Naive thymus-derived CD8-positive, alpha-beta T cell (primary cell): ENCODE measurements at regions not wholly inside any gene's neighbourhood (a gene's known extent, or its start where the extent isn't known, plus 50 kb on each side); places are given as distances from the start of the nearest gene placed in this dataset.

Experiments
- ATAC-seq, 2 donors: fragments of 150-1000 bp; cut with Tn5 transposase in 1 of 2; sonication (Bioruptor Pico), chemical (Tn5 transposase) in 1 of 2; 1 replicate in 1 of 2; 2 replicates in 1 of 2; pipeline ENCODE4 v1.10.0; 2021; ENCODE audit warnings: mild to moderate bottlenecking in 2 of 2, moderate library complexity in 2 of 2
- POLR2A ChIA-PET: fragments of 350-600 bp; sonication (Branson Sonifier 250); formaldehyde crosslinking; loops from one replicate; lab custom pipeline; 2021; ENCODE audit warnings: antibody characterized with exemption; lab: Charles Lee
- DNase-seq, 10 donors: peaks; one replicate each; pipeline versions ENCODE4 v3.0.0 to v3.0.0-alpha.2; 2020 to 2022
- H3K27ac Mint-ChIP-seq, 10 donors: one replicate each; pipeline ENCODE4 v1.8.0; 2020 to 2022; ENCODE audit warnings: mild to moderate bottlenecking in 10 of 10, mixed read lengths in 10 of 10, moderate library complexity in 4 of 10, inconsistent platforms in 1 of 10
- H3K27me3 Mint-ChIP-seq, 5 donors: one replicate each; pipeline ENCODE4 v1.8.0; 2021 to 2022; ENCODE audit warnings: mixed read lengths in 5 of 5
- H3K36me3 Mint-ChIP-seq, 3 donors: one replicate each; pipeline ENCODE4 v1.8.0; 2020 to 2022; ENCODE audit warnings: mixed read lengths in 3 of 3, mild to moderate bottlenecking in 2 of 3, inconsistent platforms in 1 of 3
- H3K4me1 Mint-ChIP-seq, 4 donors: one replicate each; pipeline ENCODE4 v1.8.0; 2021 to 2022; ENCODE audit warnings: mixed read lengths in 4 of 4
- H3K4me3 Mint-ChIP-seq, 10 donors: one replicate each; pipeline ENCODE4 v1.8.0; 2020 to 2022; ENCODE audit warnings: mild to moderate bottlenecking in 10 of 10, mixed read lengths in 10 of 10, moderate library complexity in 6 of 10, inconsistent platforms in 1 of 10
- H3K9me3 Mint-ChIP-seq, 9 donors: one replicate each; pipeline ENCODE4 v1.8.0; 2020 to 2022; ENCODE audit warnings: mixed read lengths in 9 of 9, mild to moderate bottlenecking in 3 of 9, inconsistent platforms in 1 of 9, moderate library complexity in 1 of 9

DNA sequence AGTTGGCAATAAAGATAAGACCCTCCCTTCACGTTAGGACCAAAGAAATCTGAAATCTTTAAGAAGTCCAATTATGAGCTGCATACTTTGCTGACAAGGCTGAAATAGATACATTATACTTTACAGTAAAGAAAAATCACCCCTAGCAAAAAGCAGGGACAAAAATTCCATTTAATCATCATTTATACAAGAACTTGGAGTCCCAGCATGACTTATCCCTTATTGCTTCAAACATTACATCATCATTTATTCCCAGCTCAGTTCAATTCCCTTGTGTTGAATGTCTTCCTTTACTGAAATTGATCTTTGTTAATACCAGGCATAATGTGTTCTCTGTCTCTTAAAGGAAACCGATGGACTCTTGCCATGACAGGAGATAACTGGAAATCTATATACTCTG lies 449.6 kb upstream of the CCDC196 start:
- peaks cover 0 to 23% (median 11%) of the 10 kb centered on the region in 9 donors for H3K9me3 Mint-ChIP-seq
- DNase-seq = no peak
- H3K4me1 Mint-ChIP-seq = peaks cover 0 to 5% (median 2%) of the 10 kb centered on the region in 4 donors
- peaks cover 0 to 14% (median 8%) of the 10 kb centered on the region in 3 donors for H3K36me3 Mint-ChIP-seq
- POLR2A ChIA-PET = interaction anchor here (0.7 kb wide), 1 partner anchor 556 kb away, joined by 3 read pairs; no protein-coding TSS in a partner anchor
- H3K4me3 Mint-ChIP-seq = no peak overlapping the region
- H3K27me3 Mint-ChIP-seq = peaks cover 0 to 4% (median 0%) of the 10 kb centered on the region in 5 donors
- no peak overlapping the region for H3K27ac Mint-ChIP-seq
- ATAC-seq = no peak

DNA sequence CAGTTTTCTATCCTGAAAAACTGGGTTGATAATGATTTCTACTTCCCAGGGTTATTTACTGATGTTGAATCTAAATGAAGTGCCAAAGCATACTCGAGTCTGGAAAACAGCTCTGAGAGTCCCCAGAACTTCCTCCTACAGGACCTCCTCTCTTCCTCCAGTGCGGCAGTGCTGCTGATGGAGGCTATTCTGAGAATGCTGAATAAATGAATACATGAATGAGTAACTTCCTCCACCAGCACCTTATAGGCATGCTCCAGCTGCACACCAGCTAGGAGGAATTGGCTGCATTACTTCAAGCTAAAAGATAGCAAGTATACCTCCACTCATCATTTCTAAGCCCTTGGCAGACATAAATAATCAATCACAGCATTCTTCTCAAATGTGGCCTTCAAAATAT lies 448.8 kb upstream of the CCDC196 start:
- no peak overlapping the region for H3K27ac Mint-ChIP-seq
- H3K4me1 Mint-ChIP-seq = peaks cover 0 to 6% (median 2%) of the 10 kb centered on the region in 4 donors
- ATAC-seq = no peak
- H3K9me3 Mint-ChIP-seq = peaks cover 0 to 17% (median 5%) of the 10 kb centered on the region in 9 donors
- peaks cover 0 to 11% (median 7%) of the 10 kb centered on the region in 3 donors for H3K36me3 Mint-ChIP-seq
- no peak for DNase-seq
- peaks cover 0 to 4% (median 0%) of the 10 kb centered on the region in 5 donors for H3K27me3 Mint-ChIP-seq
- no peak overlapping the region for H3K4me3 Mint-ChIP-seq
- POLR2A ChIA-PET = interaction anchor here (0.7 kb wide), 1 partner anchor 557 kb away, joined by 3 read pairs; no protein-coding TSS in a partner anchor

DNA sequence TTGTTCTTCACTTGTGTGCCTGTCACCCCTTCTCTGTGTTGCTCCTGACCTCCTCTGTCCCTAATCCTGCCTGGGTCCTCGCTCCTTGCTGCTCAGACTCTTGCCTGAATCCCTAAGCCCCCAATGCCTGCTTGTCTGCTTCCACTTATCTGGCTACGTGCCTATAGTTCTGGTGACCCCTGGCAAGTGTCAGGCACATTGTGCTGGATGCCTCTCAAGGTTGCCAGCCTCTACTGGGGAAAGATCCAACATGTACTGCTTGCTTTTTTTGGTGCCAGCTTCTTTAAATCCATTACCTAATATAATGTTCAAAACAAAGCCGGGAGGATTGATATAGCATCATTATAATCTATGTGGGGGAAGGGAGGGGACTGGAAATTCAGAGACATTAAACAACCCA lies 448.0 kb upstream of the CCDC196 start:
- Mint-ChIP-seq H3K4me3 (no peak overlapping the region), H3K27me3 (peaks cover 0 to 4% (median 0%) of the 10 kb centered on the region in 5 donors), H3K36me3 (peaks cover 0 to 6% (median 3%) of the 10 kb centered on the region in 3 donors), H3K4me1 (peaks cover 0 to 6% (median 2%) of the 10 kb centered on the region in 4 donors), H3K9me3 (peaks cover 0 to 8% (median 2%) of the 10 kb centered on the region in 9 donors), H3K27ac (no peak overlapping the region)
- DNase-seq (no peak), ATAC-seq (no peak)
- POLR2A ChIA-PET = no interaction called here

DNA sequence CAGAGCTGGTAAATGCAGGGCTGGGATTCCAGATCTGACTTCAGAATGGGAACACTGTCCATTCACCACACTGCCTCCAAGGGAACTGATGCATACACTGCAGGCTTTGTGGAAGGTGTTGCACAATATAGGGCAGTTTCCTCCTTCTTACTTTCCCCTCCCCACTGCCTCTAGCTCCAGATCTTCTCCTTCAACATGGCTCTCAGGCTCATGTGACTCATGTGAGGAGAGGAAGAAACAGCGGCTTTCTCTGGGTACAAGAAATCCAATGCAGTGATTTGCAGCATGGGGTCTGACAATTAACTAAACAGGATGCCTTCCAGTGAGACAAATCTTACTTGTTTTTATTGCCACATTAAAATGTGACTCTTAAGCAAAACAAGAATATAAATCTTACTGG lies 447.6 kb upstream of the CCDC196 start:
- H3K4me1 Mint-ChIP-seq = peaks cover 0 to 6% (median 2%) of the 10 kb centered on the region in 4 donors
- no peak for ATAC-seq

DNA sequence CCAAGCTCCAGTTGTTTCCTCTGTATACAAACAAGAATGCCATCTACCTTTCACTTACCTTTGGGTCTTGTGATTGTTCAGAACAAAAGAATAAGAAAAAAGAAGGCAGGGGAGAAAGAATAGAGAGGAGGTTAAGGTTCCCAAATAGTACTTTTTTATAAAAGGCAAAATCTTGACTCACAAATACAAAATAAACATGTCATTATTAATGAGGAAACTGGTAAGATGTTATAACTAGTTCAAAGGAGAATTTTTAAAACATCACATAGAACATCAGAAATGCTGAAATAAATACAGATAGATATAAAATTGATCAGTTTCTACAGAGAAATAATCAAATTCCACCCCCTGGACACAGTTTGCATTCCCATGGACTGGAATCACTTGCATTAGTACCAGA lies 446.7 kb upstream of the CCDC196 start:
- no peak overlapping the region for H3K4me3 Mint-ChIP-seq
- POLR2A ChIA-PET = no interaction called here
- DNase-seq = no peak
- H3K27me3 Mint-ChIP-seq = peaks cover 0 to 3% (median 0%) of the 10 kb centered on the region in 5 donors
- peaks cover 0 to 3% (median 0%) of the 10 kb centered on the region in 9 donors for H3K9me3 Mint-ChIP-seq
- peaks cover 0 to 3% (median 0%) of the 10 kb centered on the region in 3 donors for H3K36me3 Mint-ChIP-seq
- ATAC-seq = no peak
- no peak overlapping the region for H3K27ac Mint-ChIP-seq
- H3K4me1 Mint-ChIP-seq = peaks cover 0 to 6% (median 2%) of the 10 kb centered on the region in 4 donors

More for the DNA sequence above, 447.6 kb upstream of the CCDC196 start:
- H3K9me3 Mint-ChIP-seq = peaks cover 0 to 6% (median 2%) of the 10 kb centered on the region in 9 donors
- H3K27me3 Mint-ChIP-seq = peaks cover 0 to 4% (median 0%) of the 10 kb centered on the region in 5 donors
- H3K36me3 Mint-ChIP-seq = peaks cover 0 to 3% (median 0%) of the 10 kb centered on the region in 3 donors
- POLR2A ChIA-PET = no interaction called here
- no peak overlapping the region for H3K27ac Mint-ChIP-seq
- H3K4me3 Mint-ChIP-seq = no peak overlapping the region
- DNase-seq = no peak

DNA sequence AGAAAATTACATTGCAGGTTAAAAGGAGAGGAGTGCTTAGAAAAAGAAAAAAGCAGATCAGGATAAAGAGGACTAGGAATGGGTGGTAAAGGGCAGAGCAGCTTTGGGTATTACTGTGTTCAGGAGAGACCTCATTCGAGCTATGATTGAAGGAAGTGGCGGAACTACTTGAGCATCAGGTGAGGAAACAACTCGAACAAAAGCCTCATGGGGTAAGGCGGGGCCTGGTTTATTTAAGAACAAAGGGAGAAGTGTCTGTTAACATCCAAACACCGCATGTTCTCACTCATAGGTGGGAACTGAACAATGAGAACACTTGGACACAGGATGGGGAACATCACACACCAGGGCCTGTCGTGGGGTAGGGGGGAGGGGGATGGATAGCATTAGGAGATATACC lies 444.6 kb upstream of the CCDC196 start:
- POLR2A ChIA-PET = no interaction called here
- H3K4me1 Mint-ChIP-seq = peaks cover 0 to 6% (median 2%) of the 10 kb centered on the region in 4 donors
- no peak overlapping the region for H3K4me3 Mint-ChIP-seq
- H3K36me3 Mint-ChIP-seq = peaks cover 0 to 3% (median 0%) of the 10 kb centered on the region in 3 donors
- no peaks in the 10 kb centered on the region for H3K27me3 Mint-ChIP-seq
- H3K27ac Mint-ChIP-seq = peak overlapping the region in 2 of 10 donors; percentile 2 to 73
- peaks cover 0 to 2% (median 0%) of the 10 kb centered on the region in 9 donors for H3K9me3 Mint-ChIP-seq
- ATAC-seq = no peak
- no peak for DNase-seq

DNA sequence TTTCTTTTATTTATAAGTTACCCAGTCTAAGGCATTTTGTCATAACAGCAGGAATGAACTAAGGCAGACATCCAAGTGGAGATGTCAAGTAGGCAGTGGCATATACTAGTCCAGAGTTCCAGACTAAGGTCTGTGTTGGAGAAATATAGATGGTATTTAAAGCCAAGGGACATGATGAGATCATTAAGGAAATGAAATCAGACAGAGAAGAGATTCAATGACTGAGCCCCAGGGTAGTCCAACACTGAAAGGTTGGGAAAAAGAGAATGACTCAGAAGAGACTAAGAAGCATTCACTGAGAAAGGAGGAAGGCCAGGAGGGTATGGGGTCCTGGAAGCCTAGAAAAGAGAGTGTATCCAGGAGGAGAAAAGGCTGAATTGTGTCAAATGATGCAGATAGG lies 442.2 kb upstream of the CCDC196 start:
- ATAC-seq (no peak), DNase-seq (no peak)
- POLR2A ChIA-PET = no interaction called here
- Mint-ChIP-seq H3K9me3 (peaks cover 0 to 2% (median 0%) of the 10 kb centered on the region in 9 donors), H3K27me3 (no peaks in the 10 kb centered on the region), H3K36me3 (no peaks in the 10 kb centered on the region), H3K27ac (no peak overlapping the region), H3K4me1 (peaks cover 0 to 6% (median 2%) of the 10 kb centered on the region in 4 donors), H3K4me3 (no peak overlapping the region)

DNA sequence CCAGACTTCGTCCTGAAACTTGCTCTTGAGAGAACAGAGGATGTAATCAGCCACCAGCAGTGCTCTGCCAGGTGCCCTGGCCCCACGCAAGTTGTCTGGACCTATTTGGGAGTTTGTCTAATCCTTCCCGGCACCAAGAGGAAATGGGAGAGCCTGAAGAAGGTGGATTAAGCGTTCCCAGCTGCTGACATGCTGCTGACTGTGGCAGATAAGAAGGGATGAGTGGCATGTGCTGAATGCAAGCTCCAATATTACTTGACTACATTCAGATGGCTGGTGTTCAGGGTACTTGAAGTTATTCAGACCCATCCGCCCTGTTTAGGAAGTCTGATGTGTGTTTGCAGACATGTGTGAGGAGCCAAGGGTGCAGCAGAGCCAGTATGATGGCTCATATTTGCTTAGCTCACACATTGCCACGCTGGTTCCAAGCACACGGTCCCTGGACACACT lies 440.6 kb upstream of the CCDC196 start:
- no peak for DNase-seq

DNA sequence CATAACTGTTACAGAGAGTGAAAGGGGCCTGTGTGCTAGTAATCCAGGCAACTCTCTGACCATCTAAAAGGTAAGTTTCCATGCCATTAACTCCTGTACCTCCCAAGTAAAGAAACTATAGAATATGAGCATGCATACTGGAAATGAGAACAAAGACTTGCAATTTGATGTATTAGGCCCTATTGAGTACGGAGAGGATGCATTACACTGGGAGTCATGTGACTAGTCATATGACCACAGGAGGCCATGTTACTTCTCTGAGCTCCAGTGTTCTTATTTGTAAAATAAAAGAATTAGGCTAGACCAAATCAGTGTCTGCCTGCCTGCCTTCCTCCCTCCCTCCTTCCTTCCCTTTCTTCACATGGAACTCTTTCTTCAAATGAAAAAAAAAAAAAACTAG lies 440.1 kb upstream of the CCDC196 start:
- ATAC-seq (no peak), DNase-seq (no peak)
- H3K27ac Mint-ChIP-seq = no peak overlapping the region
- POLR2A ChIA-PET = no interaction called here
- no peaks in the 10 kb centered on the region for H3K36me3 Mint-ChIP-seq
- peaks cover 0 to 2% (median 0%) of the 10 kb centered on the region in 9 donors for H3K9me3 Mint-ChIP-seq
- H3K27me3 Mint-ChIP-seq = peaks cover 0 to 2% (median 0%) of the 10 kb centered on the region in 5 donors
- no peak overlapping the region for H3K4me3 Mint-ChIP-seq
- peaks cover 0 to 6% (median 2%) of the 10 kb centered on the region in 4 donors for H3K4me1 Mint-ChIP-seq

More for the DNA sequence above, 440.6 kb upstream of the CCDC196 start:
- Mint-ChIP-seq H3K4me1 (peaks cover 0 to 6% (median 2%) of the 10 kb centered on the region in 4 donors), H3K36me3 (no peaks in the 10 kb centered on the region), H3K27me3 (peaks cover 0 to 2% (median 0%) of the 10 kb centered on the region in 5 donors), H3K9me3 (peaks cover 0 to 2% (median 0%) of the 10 kb centered on the region in 9 donors), H3K27ac (no peak overlapping the region), H3K4me3 (no peak overlapping the region)
- POLR2A ChIA-PET = no interaction called here
- ATAC-seq = no peak

DNA sequence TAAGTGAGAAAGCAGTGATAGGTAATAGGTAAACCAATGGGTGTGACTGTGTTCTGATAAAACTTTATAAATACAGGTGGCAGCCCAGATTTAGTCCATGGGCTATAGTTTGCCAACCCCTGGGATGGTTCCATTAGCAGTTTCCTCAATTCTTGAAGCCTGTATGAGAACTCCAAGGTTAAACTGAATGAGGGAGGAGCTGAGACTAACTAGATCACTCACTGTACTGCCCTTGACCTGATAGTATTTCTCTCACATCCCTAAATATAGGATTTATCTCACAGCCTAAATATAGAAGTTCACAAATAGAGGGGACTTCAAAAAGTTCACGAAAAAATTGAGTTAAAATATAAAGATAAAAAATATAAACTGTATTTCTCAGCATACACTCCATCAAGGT lies 439.6 kb upstream of the CCDC196 start:
- H3K36me3 Mint-ChIP-seq = no peaks in the 10 kb centered on the region
- peaks cover 0 to 2% (median 0%) of the 10 kb centered on the region in 9 donors for H3K9me3 Mint-ChIP-seq
- H3K27me3 Mint-ChIP-seq = peaks cover 0 to 2% (median 0%) of the 10 kb centered on the region in 5 donors
- no peak overlapping the region for H3K4me3 Mint-ChIP-seq
- no peak for DNase-seq
- peaks cover 0 to under 1% (median under 1%) of the 10 kb centered on the region in 4 donors for H3K4me1 Mint-ChIP-seq
- POLR2A ChIA-PET = no interaction called here
- H3K27ac Mint-ChIP-seq = no peak overlapping the region
- no peak for ATAC-seq

DNA sequence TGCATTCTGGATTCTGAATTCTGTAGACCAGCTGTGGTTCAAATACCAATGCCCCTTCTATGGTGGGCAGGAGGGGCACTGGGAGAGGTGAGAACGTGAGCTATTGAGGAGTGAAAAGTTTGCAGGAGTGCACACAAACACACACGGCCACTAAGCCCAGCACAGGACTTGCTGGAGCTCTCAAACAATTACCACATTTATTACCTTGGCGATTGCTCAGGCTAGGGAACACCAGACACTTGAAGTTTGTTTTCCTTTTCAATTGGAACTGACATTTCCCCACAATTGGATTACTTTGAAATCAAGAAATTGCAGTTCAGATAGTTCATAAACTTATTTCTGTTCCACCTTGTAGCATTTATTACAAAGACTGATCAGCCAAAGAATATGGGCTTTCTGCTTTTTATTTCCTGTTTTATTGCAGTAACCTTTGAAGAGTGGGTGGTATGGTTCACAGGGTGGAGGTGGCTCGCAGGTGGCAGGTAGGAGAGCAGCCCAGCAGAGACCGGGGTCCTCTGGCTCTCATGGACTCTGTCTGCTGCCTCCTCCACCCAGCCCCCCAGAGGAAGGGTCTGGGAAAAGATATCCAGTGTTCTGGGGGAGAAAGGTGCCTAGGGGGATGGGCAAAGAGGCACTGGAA lies 429.8 kb upstream of the CCDC196 start:
- peak overlapping the region in 3 of 10 donors; percentile 39 to 62 (median 41) for H3K4me3 Mint-ChIP-seq

DNA sequence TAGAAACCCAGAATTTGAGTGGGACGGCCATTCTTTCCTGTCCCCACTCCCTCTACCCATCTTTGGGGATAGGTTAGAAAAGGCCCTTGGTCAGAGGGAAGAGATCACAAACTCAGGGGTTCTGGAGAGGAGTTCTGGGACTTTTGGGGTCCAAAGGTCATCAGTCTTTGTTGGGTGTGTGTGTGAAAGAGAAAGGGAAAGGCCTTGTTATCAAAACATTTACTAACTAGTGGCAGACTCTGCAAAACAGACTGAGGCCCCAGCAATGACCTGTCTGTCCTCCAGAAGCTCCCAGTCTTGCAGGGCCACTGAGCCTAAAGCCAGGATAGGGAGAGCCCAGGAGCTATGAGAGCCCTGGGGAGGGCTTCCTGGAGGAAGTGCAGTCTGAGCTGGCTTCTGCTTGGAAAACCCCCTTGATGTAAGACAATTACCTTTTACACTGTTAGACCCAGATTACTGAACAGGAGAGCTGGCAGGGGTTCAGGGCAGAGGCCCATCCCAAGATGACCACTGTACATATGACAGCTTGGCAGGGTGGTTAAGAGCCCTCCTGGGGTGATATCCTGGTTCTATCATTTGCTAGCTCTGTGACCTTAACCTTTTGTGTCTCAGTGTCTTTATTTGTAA lies 429.1 kb upstream of the CCDC196 start:
- Mint-ChIP-seq H3K27me3 (peaks cover 0 to 4% (median 1%) of the 10 kb centered on the region in 5 donors), H3K4me1 (peaks cover 7 to 17% (median 14%) of the 10 kb centered on the region in 4 donors), H3K36me3 (peaks cover 0 to 13% (median 11%) of the 10 kb centered on the region in 3 donors), H3K9me3 (peaks cover 0 to 8% (median 5%) of the 10 kb centered on the region in 9 donors), H3K27ac (peak overlapping the region in 5 of 10 donors; percentile 48 to 87 (median 64)), H3K4me3 (peak overlapping the region in 1 of 10 donors; percentile 62)
- ATAC-seq (no peak), DNase-seq (no peak)
- POLR2A ChIA-PET = no interaction called here

More for the DNA sequence above, 429.8 kb upstream of the CCDC196 start:
- Mint-ChIP-seq H3K4me1 (peaks cover 7 to 17% (median 14%) of the 10 kb centered on the region in 4 donors), H3K9me3 (peaks cover 0 to 8% (median 5%) of the 10 kb centered on the region in 9 donors), H3K27me3 (peaks cover 0 to 5% (median 1%) of the 10 kb centered on the region in 5 donors), H3K36me3 (peaks cover 0 to 14% (median 9%) of the 10 kb centered on the region in 3 donors), H3K27ac (peak overlapping the region in 6 of 10 donors; percentile 5 to 87 (median 60))
- POLR2A ChIA-PET = no interaction called here
- DNase-seq = peak in 2 of 10 donors; percentile 8 to 14
- peak in 1 of 2 donors; percentile 22 for ATAC-seq
